ENCODE measurements at regions not wholly inside any gene's neighbourhood (a gene's known extent, or its start where the extent isn't known, plus 50 kb on each side); places are given as distances from the start of the nearest gene placed in this dataset.

DNA sequence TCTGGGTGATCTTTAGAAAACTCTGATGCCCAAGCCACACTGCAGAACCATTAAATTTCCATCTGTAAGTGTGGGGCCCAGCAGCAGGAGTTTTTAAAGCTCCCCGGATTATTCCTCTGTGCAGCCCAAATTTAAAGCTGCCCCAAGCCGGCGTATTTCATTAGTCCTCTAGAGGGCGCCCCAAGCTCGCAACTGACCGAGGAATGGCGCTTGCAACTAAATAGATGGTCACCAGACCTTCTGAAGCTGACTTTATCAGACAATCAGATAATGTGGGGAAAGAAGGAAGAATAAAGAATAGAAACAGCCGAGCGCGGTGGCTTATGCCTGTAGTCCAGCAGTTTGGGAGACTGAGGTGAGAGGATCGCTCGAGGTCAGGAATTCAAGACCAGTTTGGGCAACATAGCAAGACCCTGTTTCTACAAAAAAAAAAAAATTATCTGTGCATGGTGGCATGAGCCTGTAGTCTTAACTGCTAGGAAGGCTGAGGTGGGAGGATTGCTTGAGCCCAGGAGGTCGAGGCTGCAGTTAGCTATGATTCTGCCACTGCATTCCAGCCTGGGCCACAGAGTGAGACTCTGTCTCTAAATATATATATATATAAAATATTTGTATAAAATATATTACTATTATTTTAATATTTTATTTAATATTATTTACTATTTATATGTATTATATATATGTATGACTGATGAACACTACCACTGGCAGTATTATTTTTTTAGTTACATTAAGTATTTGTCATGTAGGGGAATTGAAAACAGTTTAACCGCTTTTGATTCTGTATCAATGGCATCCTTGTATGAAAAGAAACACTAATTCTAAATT lies 56.0 kb downstream of the OTOR start:
- Histone ChIP-seq H3K79me2 (ENCODE audit: control insufficient read depth, insufficient read depth, low read length) (no peaks in the 10 kb centered on the region), H3K9me1 (replicated peaks; ENCODE audit: control insufficient read depth, extremely low read depth, insufficient read depth, low read length) (no peaks in the 10 kb centered on the region), H3K4me2 (ENCODE audit: insufficient read depth, low read length) (no peak overlapping the region), H3K27me3 (ENCODE audit: control insufficient read depth in 2 of 2, insufficient read depth in 2 of 2, low read length in 2 of 2) (peaks cover 3 to 9% of the 10 kb centered on the region in 2 experiments), H3K4me3 (replicated peaks in 1 of 3; ENCODE audit: insufficient read depth in 1 of 3, low read depth in 1 of 3, low read length in 3 of 3) (no peak overlapping the region), H4K20me1 (replicated peaks; ENCODE audit: control insufficient read depth, extremely low read depth, insufficient read depth, low read length) (no peaks in the 10 kb centered on the region), H3K4me1 (ENCODE audit: control insufficient read depth, extremely low read depth, insufficient read depth, low read length) (no peaks in the 10 kb centered on the region), H3K36me3 (ENCODE audit: control insufficient read depth in 2 of 2, extremely low read depth in 1 of 2, insufficient read depth in 2 of 2, low read length in 2 of 2) (no peaks in the 10 kb centered on the region), H3K9me3 (replicated peaks; ENCODE audit: control insufficient read depth, insufficient read depth, low read length) (no peaks in the 10 kb centered on the region), H3K9ac (replicated peaks; ENCODE audit: extremely low read depth, insufficient read depth, low read length) (no peak overlapping the region), H2AFZ (ENCODE audit: low read depth, low read length) (no peak overlapping the region), H3K27ac (ENCODE audit: insufficient read depth, low read depth, low read length) (no peak overlapping the region)
- DNase-seq (ENCODE audit: low read depth, low spot score), result peak; percentile 54
- POLR2A ChIA-PET, result no interaction called here
- intact Hi-C loops (cut with micrococcal nuclease), result loop anchor here (1.0 kb wide), 1 partner anchor 17 kb away; no protein-coding TSS in a partner anchor
- TF ChIP-seq JUN (IDR thresholded peaks at IDR 0.05; ENCODE audit: borderline replicate concordance, insufficient read depth, insufficient read length, low read depth) (no peak), GATA2 (IDR thresholded peaks at IDR 0.05; ENCODE audit: insufficient read depth, insufficient read length, low read depth, low read length) (no peak), FOS (IDR thresholded peaks at IDR 0.05; ENCODE audit: borderline replicate concordance, insufficient read depth, low read length) (no peak), CTCF (IDR thresholded peaks at IDR 0.05; ENCODE audit: extremely low read depth in 1 of 2, insufficient read depth in 1 of 2, low read depth in 1 of 2, low read length in 2 of 2) (peak; percentile 79 to 84)
- TF ChIP-seq, protein P1, sequence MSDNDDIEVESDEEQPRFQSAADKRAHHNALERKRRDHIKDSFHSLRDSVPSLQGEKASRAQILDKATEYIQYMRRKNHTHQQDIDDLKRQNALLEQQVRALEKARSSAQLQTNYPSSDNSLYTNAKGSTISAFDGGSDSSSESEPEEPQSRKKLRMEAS (IDR thresholded peaks at IDR 0.05; ENCODE audit: insufficient read depth, insufficient read length), result no peak
- no TSS peak for BruUV-seq (replicated peaks)
- CTCF ChIA-PET, result interaction anchor here (0.6 to 9.5 kb wide), 31 partner anchors 9 to 1091 kb away, joined by 3 to 364 read pairs (median 3); no protein-coding TSS in a partner anchor
- FAIRE-seq, result peak; percentile 74
- dilution Hi-C loops (cut with MboI; ENCODE audit: extremely low pct_ligation_motif_present, low sequenced_read_pairs), result loop anchor here (25.0 kb wide), 1 partner anchor 633 kb away; no protein-coding TSS in a partner anchor
